Fibroblast of the aortic adventitia (primary cell): ENCODE measurements at regions not wholly inside any gene's neighbourhood (a gene's known extent, or its start where the extent isn't known, plus 50 kb on each side); places are given as distances from the start of the nearest gene placed in this dataset.

ENCODE experiments used
- DNase-seq: peaks from one replicate; pipeline ENCODE4 v3.0.0-alpha.2; 2010; ENCODE audit warnings: low read depth
- H3K4me3 ChIP-seq: 2 replicates; pipeline ENCODE4 v1.5.1; 2011; ENCODE audit warnings: low read depth, mild to moderate bottlenecking, control low read depth, low read length, moderate library complexity
- TF ChIP-seq, protein P1 (sequence below): IDR thresholded peaks from 2 replicates; pipeline ENCODE4 v1.5.1; 2011; ENCODE audit warnings: mild to moderate bottlenecking, low read length, control low read depth, inconsistent platforms; ENCODE audit not compliant: insufficient read depth

DNA sequence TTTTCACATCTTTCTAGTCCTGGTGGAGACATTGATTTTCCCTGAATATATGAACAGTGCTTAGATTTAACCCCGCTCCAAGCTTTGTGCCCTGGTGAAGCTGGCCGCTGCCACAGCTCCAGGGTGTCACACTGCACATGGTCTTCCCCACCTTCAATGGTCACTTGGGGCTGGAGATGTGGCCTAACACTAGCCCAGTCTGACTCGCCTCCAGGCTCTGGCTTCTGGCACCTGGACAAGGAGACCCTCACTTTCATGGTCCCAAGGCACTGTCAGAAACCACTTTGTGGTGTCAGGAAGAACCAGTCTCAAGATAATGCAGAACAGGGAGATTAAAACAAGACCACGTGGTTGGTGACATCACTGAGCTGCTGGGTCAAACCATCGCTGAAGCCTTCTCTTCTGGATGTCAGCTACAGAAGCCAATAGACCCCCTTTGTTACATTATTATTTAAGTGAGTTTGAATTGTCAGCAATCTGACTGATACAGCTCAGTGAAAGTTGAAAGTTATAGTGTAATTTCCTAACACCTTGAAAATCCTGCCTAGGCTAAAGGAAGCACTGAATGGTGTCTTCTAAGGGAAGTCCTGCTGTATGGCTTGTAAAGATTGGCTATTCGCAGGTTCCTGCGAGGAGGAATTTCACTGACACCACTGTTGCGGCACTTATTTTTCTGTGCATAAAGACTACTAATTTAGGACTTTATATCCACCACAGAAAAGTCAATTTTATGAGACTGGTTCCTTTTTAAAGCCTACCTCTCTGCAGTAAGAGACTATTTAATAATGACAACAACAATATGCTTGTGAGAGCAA is 55.0 kb upstream of the CTDP1 start:
- TF ChIP-seq, protein P1, sequence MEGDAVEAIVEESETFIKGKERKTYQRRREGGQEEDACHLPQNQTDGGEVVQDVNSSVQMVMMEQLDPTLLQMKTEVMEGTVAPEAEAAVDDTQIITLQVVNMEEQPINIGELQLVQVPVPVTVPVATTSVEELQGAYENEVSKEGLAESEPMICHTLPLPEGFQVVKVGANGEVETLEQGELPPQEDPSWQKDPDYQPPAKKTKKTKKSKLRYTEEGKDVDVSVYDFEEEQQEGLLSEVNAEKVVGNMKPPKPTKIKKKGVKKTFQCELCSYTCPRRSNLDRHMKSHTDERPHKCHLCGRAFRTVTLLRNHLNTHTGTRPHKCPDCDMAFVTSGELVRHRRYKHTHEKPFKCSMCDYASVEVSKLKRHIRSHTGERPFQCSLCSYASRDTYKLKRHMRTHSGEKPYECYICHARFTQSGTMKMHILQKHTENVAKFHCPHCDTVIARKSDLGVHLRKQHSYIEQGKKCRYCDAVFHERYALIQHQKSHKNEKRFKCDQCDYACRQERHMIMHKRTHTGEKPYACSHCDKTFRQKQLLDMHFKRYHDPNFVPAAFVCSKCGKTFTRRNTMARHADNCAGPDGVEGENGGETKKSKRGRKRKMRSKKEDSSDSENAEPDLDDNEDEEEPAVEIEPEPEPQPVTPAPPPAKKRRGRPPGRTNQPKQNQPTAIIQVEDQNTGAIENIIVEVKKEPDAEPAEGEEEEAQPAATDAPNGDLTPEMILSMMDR = no peak
- no peak overlapping the region for H3K4me3 ChIP-seq
- DNase-seq = no peak

DNA sequence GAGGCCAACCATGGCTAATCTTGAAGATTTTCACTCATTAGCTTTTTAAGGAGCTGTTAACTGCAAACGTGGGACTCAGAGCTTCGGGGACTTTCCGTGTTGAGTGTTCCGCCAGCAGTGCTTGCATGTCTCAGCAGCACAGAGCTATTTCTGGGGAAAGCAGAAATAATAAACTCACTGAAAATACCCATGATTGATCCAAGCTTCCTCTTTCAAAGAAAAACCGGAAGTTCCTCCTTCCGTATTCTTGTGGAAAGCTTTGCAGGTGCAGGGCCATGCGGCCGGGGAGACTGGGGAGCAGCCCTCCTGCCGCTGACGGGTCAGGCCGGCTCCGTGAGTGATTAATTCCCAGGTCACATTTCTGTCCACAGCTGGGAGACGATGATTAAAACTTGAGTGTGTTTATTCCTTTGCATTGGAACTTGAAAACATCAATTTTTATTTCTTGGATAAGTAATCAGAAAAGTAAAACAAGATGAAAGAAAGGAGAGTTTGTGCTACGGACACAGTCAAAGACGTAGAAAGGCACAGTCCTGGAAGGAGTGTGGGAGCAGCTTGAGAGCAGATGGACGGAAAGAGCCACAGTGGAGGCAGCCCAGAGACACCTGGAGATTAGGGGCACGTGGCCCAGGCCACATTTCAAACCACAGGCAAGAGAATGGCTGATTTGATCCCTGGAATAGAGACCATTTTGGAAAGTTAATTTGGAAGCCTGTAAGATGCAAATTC is 54.2 kb upstream of the CTDP1 start:
- no peak overlapping the region for H3K4me3 ChIP-seq
- TF ChIP-seq, protein P1 = no peak
- DNase-seq = no peak

DNA sequence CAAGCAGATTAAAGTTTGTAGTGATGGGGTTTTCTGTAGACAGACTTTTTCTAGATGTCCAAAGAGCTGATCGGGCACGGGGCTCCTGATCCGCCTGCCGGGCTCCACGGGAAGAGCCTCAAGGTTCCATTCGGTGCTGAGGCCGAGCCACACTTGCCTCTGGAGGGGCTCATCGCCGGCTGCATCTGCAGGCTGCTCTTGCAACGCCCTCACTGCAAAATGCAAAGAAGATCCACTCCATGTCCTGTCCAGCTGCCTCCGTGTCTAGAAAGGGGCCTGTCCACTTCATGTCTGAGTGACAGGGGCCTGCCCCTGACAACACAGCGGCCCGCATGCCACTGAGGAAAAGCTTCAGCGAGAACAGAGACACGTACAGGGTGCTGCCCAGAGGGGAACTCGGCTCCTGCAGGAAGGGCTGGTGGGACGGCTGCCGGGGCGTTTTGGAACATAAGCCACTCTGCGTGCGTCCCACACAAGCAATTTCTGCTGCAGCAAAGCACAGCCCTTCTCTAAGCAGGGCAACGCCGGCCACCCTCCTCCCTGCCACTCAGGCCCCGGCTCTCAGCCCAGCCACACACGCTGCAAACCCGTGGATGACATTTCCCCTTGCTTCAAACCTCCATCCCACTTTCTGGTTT is 53.6 kb upstream of the CTDP1 start:
- TF ChIP-seq, protein P1 = no peak
- DNase-seq = no peak
- H3K4me3 ChIP-seq = no peak overlapping the region

DNA sequence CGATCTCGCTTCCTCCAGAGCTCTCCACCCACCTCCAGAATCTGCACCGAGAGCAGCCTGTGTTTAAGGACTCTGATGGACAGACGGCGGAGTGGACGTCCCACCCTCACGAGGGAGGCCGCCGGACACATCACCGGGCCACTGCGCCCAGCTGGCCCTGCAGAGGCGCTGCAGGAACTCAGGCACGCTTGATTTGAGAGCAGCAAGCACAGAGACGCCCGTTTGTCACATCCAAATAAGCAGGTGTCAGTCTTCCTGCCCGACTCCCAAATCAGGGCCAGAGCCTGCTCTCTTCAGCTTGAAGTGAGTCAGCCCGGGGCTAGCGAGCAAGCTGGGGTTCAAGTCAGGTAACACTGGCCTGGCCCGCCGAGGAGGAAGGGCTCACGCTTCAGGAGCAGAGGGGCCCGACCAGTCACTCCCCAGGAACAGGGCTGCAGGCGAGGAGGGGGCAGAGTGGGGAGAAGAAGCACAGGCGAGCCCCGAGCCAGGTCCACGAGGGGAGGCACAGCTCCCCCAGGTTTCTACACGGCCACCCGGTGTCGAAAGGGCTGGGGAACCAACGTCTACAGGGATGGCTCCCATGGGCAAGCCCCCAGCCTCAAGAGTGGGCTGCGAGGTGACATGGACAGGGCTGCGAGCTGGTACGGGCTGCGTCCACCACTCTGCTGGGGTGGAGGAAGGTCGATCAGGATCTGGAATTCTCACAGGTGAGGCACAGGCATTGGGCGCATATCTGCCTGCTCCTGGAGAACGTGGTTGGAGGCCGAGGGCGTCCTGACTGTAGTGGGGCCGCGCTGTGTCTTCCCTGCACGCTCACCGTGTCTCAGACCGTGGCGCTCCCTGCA is 52.5 kb upstream of the CTDP1 start:
- no peak for DNase-seq
- H3K4me3 ChIP-seq = no peak overlapping the region
- TF ChIP-seq, protein P1 = no peak

DNA sequence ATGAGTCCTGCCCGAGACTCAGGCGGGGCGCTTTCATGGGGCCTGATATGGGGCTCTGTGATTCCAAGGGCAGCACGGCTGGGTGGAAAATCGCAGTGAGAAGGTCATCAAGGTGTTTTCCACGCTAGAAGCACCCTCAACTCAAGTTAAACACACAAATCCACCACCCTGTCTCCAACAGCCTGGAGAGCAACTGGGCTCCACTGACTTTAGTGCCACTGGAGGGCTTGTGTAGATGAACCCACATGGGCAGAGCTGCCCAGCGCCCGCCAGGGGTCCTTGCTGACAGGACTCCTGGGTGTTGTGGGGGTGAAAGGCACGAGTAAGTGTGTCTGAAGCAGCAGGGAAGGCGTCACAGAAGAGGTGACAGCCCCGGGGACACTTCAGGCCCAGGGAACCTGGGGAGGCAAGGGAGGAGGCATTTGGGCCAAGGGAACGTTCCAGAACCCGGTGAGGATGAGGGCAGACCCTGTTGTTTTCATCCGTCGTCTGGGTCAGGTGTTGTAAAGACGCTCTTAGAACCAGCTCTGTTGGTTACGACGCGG is 51.8 kb upstream of the CTDP1 start:
- TF ChIP-seq, protein P1 = no peak
- H3K4me3 ChIP-seq = no peak overlapping the region
- no peak for DNase-seq
